SU-DHL-6 (cell line): ENCODE measurements at regions not wholly inside any gene's neighbourhood (a gene's known extent, or its start where the extent isn't known, plus 50 kb on each side); places are given as distances from the start of the nearest gene placed in this dataset.

ENCODE experiments used
- H2AFZ ChIP-seq: fragments of 200-600 bp; sonication (generic); 2 replicates; pipeline ENCODE4 v1.6.1; 2014; ENCODE audit warnings: low read depth, mild to moderate bottlenecking, moderate library complexity, mixed read lengths, antibody characterized with exemption, low read length; ENCODE audit not compliant: severe bottlenecking
- H3F3A ChIP-seq: fragments of 200-600 bp; shearing (Covaris generic); 2 replicates; pipeline ENCODE4 v1.6.0; 2016; ENCODE audit warnings: antibody characterized with exemption, mild to moderate bottlenecking; ENCODE audit not compliant: insufficient read depth
- H3K27ac ChIP-seq: fragments of 200-600 bp; sonication (generic); 2 replicates; pipeline ENCODE4 v1.5.1; 2016; ENCODE audit warnings: low read depth, mild to moderate bottlenecking, low read length, moderate library complexity, mixed read lengths
- H3K27me3 ChIP-seq: fragments of 200-600 bp; sonication (generic), shearing (Covaris generic); 2 replicates; pipeline ENCODE4 v1.6.0; 2014; ENCODE audit warnings: mild to moderate bottlenecking, low read length
- H3K36me3 ChIP-seq: fragments of 200-600 bp; sonication (generic); 2 replicates; pipeline ENCODE4 v1.6.1; 2014; ENCODE audit warnings: mild to moderate bottlenecking, low read length, mixed read lengths
- H3K4me2 ChIP-seq: fragments of 300-600, 200-600 bp; shearing (Covaris generic), sonication (generic); 2 replicates; pipeline ENCODE4 v1.6.0; 2014; ENCODE audit warnings: low read length, low read depth, mild to moderate bottlenecking; ENCODE audit not compliant: poor library complexity, severe bottlenecking
- H3K4me3 ChIP-seq: fragments of 200-600 bp; sonication (generic); 2 replicates; pipeline ENCODE4 v1.5.1; 2014; ENCODE audit warnings: antibody characterized with exemption, low read length, mild to moderate bottlenecking, mixed read lengths; ENCODE audit not compliant: insufficient read depth, poor library complexity, severe bottlenecking
- H3K79me2 ChIP-seq: fragments of 200-600 bp; sonication (generic); 2 replicates; pipeline ENCODE4 v1.6.1; 2014; ENCODE audit warnings: mild to moderate bottlenecking, low read length, moderate library complexity; ENCODE audit not compliant: insufficient read depth
- H3K9ac ChIP-seq: fragments of 200-600 bp; sonication (generic); 2 replicates; pipeline ENCODE4 v1.7.0; 2014; ENCODE audit warnings: mild to moderate bottlenecking, low read length
- H3K9me2 ChIP-seq: fragments of 200-600 bp; sonication (generic); replicated peaks from 2 replicates; pipeline ENCODE4 v1.6.1; 2014; ENCODE audit warnings: low read length; ENCODE audit not compliant: insufficient read depth
- H3K9me3 ChIP-seq: fragments of 200-600 bp; sonication (generic); 2 replicates; pipeline ENCODE4 v1.6.1; 2014; ENCODE audit warnings: low read length, mixed read lengths; ENCODE audit not compliant: insufficient read depth
- H4K20me1 ChIP-seq: fragments of 200-600 bp; sonication (generic); 2 replicates; pipeline ENCODE4 v1.6.1; 2014; ENCODE audit warnings: low read depth, mild to moderate bottlenecking, antibody characterized with exemption, low read length, moderate library complexity, mixed read lengths
- EZH2phosphoT487 ChIP-seq: fragments of 200-600 bp; sonication (generic), shearing (Covaris generic); conservative IDR thresholded peaks from 2 replicates; pipeline ENCODE4 v1.6.1; 2018; ENCODE audit warnings: mild to moderate bottlenecking, antibody characterized with exemption, low read length, moderate library complexity, mixed read lengths
- TF ChIP-seq, protein P1 (sequence below): fragments of 200-600 bp; sonication (generic); IDR thresholded peaks from one replicate; pipeline ENCODE4 v1.5.1; 2017; ENCODE audit warnings: antibody characterized with exemption, mild to moderate bottlenecking, low read length, moderate library complexity; ENCODE audit not compliant: insufficient read depth, poor library complexity, severe bottlenecking

DNA sequence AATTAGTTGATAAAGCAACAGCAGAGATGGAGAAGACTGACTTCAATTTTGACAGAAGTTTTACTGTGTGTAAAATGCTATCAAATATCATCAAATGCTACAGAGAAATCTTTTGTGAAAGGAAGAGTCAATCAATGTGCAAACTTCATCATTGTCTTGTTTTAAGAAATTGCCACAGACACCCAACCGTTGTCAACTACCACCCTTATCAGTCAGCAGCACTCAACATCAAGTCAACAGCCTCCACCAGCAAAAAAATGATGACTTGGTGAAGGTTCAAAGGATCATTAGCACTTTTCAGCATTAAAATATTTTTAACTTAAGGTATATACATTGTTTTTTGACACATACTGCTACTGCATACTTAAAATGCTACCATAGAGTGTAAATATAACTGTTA is 888.8 kb downstream of the CDH18 start:
- no peak for TF ChIP-seq EZH2phosphoT487
- TF ChIP-seq, protein P1, sequence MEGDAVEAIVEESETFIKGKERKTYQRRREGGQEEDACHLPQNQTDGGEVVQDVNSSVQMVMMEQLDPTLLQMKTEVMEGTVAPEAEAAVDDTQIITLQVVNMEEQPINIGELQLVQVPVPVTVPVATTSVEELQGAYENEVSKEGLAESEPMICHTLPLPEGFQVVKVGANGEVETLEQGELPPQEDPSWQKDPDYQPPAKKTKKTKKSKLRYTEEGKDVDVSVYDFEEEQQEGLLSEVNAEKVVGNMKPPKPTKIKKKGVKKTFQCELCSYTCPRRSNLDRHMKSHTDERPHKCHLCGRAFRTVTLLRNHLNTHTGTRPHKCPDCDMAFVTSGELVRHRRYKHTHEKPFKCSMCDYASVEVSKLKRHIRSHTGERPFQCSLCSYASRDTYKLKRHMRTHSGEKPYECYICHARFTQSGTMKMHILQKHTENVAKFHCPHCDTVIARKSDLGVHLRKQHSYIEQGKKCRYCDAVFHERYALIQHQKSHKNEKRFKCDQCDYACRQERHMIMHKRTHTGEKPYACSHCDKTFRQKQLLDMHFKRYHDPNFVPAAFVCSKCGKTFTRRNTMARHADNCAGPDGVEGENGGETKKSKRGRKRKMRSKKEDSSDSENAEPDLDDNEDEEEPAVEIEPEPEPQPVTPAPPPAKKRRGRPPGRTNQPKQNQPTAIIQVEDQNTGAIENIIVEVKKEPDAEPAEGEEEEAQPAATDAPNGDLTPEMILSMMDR = no peak
- no peaks in the 10 kb centered on the region for H4K20me1 ChIP-seq
- H3K79me2 ChIP-seq = no peaks in the 10 kb centered on the region
- H3K9me2 ChIP-seq = no peaks in the 10 kb centered on the region
- H2AFZ ChIP-seq = peak overlapping the region; percentile 3
- H3K27me3 ChIP-seq = no peaks in the 10 kb centered on the region
- H3K27ac ChIP-seq = no peak overlapping the region
- peaks cover 3% of the 10 kb centered on the region; the same call in 1 of the 2 replicates for H3K9me3 ChIP-seq
- H3K9ac ChIP-seq = no peak overlapping the region
- H3K4me2 ChIP-seq = no peak overlapping the region
- H3F3A ChIP-seq = no peaks in the 10 kb centered on the region
- no peaks in the 10 kb centered on the region for H3K36me3 ChIP-seq
- H3K4me3 ChIP-seq = no peak overlapping the region

GRCh38 chr5:19104948-19105347 is 883.1 kb downstream of the CDH18 start:
- Histone ChIP-seq H3K79me2 (no peaks in the 10 kb centered on the region), H3K4me2 (no peak overlapping the region), H3K27me3 (no peaks in the 10 kb centered on the region), H3F3A (no peaks in the 10 kb centered on the region), H2AFZ (no peak overlapping the region), H3K9ac (no peak overlapping the region), H3K36me3 (no peaks in the 10 kb centered on the region), H3K9me3 (no peaks in the 10 kb centered on the region), H3K9me2 (no peaks in the 10 kb centered on the region), H3K27ac (no peak overlapping the region), H3K4me3 (no peak overlapping the region), H4K20me1 (no peaks in the 10 kb centered on the region)
- TF ChIP-seq, protein P1 = no peak
- no peak for TF ChIP-seq EZH2phosphoT487

- Histone ChIP-seq H3F3A (no peaks in the 10 kb centered on the region), H4K20me1 (no peaks in the 10 kb centered on the region), H3K79me2 (no peaks in the 10 kb centered on the region), H3K4me3 (no peak overlapping the region), H3K27ac (no peak overlapping the region), H3K27me3 (no peaks in the 10 kb centered on the region), H3K36me3 (no peaks in the 10 kb centered on the region), H3K4me2 (no peak overlapping the region), H3K9me3 (peaks cover 5% of the 10 kb centered on the region; the same call in 1 of the 2 replicates), H2AFZ (peak overlapping the region; percentile 71), H3K9ac (no peak overlapping the region), H3K9me2 (no peaks in the 10 kb centered on the region)
- TF ChIP-seq EZH2phosphoT487 = no peak
- TF ChIP-seq, protein P1 = no peak
These were observed 865.1 kb downstream of the CDH18 start for GRCh38 chr5:19122923-19123322.
